ENCODE measurements at regions not wholly inside any gene's neighbourhood (a gene's known extent, or its start where the extent isn't known, plus 50 kb on each side); places are given as distances from the start of the nearest gene placed in this dataset.
"Not testable (repeated sequence)": the region's sequence is repeated elsewhere in the genome, so short reads cannot be mapped to it uniquely, and the experiment has no call there.

GRCh38 chr13:62767473-62767872, 1351.8 kb upstream of the PCDH20 start:
- DNase-seq (ENCODE audit: extremely low read depth in 1 of 11, low read depth in 9 of 11, low spot score in 4 of 11): no peak

DNA sequence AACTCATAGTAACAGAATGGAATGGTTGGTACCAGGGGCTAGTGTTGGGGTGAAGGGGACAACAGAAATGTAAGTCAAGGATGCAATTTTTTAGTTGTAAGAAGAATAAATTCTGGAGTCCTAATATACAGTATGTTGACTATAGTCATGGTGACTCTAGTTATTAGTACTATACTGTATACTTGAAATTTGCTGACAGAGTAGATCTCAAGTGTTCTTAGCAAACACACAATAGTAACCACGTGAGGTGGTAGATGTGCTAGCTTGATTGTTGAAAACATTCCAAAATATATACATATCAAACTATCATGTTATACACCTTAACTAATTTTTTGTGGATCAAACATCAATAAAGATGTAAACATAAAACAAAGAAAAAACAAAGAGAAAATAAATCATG, 1345.1 kb upstream of the PCDH20 start:
- DNase-seq (ENCODE audit: extremely low read depth in 1 of 11, low read depth in 9 of 11, low spot score in 4 of 11): no peak

DNA sequence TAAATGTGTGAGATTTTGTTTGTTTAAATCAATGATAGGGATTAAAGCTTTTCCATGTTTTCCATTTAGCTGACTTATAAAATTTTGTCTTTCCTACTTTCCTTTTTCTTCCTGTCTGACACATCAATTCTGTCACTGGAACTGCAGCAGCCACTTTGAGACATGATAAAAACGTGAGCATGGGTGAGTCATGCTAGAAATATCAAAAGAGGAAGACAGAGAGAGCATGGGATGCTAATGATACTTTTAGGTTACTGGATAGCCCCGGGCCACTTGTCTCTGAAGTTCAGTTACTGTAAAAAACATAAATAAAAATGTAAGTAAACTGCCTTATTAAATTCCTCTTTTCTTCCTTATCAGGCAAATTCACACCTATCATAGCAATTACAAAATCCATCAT, 1332.0 kb upstream of the PCDH20 start:
- DNase-seq (ENCODE audit: extremely low read depth in 1 of 11, low read depth in 9 of 11, low spot score in 4 of 11): no peak

DNA sequence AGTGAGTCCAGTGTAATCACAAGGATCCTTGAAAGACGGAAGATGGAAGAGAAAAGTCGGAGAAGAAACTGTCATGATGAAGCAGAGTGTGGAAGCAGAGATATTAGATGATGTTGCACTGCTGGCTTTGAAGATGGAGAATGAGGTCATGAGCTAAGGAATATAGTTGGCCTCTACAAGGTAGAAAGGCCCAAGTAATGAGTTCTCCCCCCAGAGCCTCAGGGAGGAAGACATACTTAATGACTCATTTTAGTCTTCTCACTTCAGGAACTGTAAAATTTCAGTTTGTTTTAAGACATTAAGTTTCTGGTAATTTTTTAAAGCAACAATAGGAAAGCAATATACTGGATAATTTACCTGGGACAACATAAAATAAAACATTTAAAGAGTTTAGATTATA, 1331.5 kb upstream of the PCDH20 start:
- no peak for DNase-seq (ENCODE audit: extremely low read depth in 1 of 11, low read depth in 9 of 11, low spot score in 4 of 11)

- DNase-seq (ENCODE audit: extremely low read depth in 1 of 11, low read depth in 9 of 11, low spot score in 4 of 11): not testable (repeated sequence)
Measured at GRCh38 chr13:62729746-62730145, 1314.1 kb upstream of the PCDH20 start.

DNA sequence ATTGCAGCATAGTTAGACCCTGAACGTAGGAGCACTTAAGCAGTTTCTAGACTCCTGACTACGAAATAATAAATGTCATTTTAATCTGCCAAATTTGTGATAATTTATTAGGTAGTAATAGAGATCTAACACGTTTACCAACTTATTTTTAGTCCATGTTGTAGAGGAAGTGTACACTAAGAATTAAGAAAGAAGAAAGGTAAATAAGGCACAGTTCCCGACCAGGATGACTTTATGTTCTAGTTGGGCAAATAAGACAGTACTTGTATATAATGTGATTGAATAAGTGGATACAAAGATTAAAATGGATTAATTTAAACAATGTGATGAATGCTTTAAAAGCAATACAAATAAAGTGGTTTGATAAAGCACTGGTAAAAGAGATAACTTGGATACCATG, 1306.2 kb upstream of the PCDH20 start:
- no peak for DNase-seq (ENCODE audit: extremely low read depth in 1 of 11, low read depth in 9 of 11, low spot score in 4 of 11)

DNA sequence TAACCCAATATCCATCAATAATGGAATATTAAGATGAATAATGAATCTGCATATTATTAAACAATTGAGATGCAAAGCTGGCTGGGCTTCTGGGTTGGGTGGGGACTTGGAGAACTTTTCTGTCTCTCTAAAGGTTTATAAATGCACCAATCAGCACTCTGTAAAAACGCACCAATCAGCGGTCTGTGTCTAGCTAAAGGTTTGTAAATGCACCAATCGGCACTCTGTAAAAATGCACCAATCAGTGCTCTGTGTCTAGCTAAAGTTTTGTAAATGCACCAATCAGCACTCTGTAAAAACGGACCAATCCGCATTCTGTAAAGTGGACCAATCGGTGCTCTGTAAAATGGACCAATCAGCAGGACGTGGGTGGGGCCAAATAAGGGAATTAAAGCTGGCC, 1296.3 kb upstream of the PCDH20 start:
- not testable (repeated sequence) for DNase-seq (ENCODE audit: extremely low read depth in 1 of 11, low read depth in 9 of 11, low spot score in 4 of 11)

DNA sequence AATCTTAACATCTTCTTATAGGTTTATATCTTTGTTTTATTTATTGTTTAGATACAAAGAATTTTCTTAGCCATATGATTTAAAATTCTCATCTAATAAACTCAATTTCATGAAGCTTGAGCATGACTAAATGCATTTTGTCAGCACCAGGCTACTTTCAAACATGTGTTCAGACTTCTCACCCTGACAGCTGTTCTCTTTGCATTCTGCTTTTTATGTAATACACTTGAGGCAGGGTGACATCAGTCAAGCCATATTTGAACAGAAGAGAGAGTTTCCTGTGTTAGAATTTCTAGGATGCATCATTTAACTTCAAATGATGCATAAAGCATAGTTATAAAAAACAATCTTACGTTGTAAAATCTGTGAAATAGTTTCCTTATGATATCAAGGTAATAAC, 1295.1 kb upstream of the PCDH20 start:
- no peak for DNase-seq (ENCODE audit: extremely low read depth in 1 of 11, low read depth in 9 of 11, low spot score in 4 of 11)

DNA sequence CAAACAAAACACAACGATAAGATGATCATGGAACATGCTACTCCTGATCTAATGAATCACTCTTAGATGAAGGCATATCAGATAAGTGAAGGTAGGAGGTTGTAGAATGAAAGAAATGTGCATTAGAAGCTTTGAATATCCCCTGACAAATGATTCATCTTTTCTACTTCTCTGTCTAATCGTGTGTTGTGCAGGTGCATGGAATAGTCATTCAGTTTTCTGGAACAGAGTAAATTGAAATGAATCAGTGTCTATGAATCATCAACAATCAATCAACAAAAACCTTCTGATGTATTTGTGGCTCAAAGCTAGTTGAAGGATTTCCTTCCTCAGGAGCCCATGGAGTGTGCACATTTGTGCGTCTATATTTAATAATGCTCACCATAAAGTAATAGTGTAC, 1290.4 kb upstream of the PCDH20 start:
- no peak for DNase-seq (ENCODE audit: extremely low read depth in 1 of 11, low read depth in 9 of 11, low spot score in 4 of 11)

DNA sequence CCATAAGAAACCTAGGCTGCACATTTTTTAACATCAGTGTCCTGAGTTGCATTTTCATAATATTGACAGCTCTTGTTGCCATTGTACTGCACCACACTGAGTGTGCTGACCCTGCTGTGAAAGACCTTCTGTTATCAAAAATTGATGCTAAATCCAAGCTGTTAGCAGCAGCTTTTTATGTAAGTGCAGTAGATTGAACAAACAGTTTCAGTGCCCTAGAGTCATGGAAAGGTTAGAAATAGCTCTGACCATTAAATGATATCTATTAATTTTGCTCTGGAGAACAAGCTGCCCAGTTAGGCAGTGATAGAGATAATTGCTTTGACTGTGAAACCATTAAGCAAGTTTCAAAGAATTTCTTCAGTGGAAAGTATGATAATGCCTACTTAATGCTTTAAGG, 1289.2 kb upstream of the PCDH20 start:
- no peak for DNase-seq (ENCODE audit: extremely low read depth in 1 of 11, low read depth in 9 of 11, low spot score in 4 of 11)

DNA sequence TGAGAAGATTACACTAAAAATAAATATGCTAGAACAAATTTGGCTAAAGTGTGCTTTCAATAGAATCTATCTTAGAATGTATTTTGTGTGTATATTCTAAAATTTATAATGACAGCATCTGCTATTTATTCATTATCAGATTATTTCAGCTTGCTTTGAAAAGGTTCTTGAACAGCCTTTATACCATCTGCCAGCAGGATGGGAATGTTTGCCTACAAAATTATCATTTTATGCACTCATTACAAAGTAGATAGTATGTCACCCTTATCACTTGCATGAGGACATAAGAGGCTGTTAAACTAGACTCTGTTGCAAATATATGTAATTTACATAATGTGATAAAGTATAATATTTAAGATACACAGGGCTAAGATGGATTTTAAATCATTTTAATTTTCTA, 1286.9 kb upstream of the PCDH20 start:
- no peak for DNase-seq (ENCODE audit: extremely low read depth in 1 of 11, low read depth in 9 of 11, low spot score in 4 of 11)

- DNase-seq (ENCODE audit: extremely low read depth in 1 of 11, low read depth in 9 of 11, low spot score in 4 of 11): no peak
Measured at GRCh38 chr13:62697701-62698100, 1282.1 kb upstream of the PCDH20 start.

- no peak for DNase-seq (ENCODE audit: extremely low read depth in 1 of 11, low read depth in 9 of 11, low spot score in 4 of 11)
Measured at GRCh38 chr13:62696490-62696889, 1280.8 kb upstream of the PCDH20 start.

- DNase-seq (ENCODE audit: extremely low read depth in 1 of 11, low read depth in 9 of 11, low spot score in 4 of 11): no peak
Measured at GRCh38 chr13:62687732-62688131, 1272.1 kb upstream of the PCDH20 start.

DNA sequence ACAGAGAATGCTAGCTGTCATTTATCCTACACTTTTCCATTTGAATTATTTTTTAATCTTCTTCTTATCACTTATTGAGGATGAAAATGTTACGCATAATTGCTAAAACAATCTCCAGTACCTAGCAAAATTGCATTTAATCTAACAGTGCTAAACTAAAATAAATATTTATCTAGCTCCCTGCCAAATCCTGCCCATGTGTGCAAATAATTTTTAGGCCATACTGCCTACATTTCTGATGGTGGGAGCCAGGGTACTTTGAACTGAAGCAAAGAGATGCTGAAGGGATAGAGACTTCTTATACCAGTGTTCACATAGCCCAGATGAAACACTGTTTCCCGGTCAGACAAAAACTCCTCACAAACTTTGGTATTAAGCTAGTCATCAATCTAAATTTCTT, 1268.7 kb upstream of the PCDH20 start:
- no peak for DNase-seq (ENCODE audit: extremely low read depth in 1 of 11, low read depth in 9 of 11, low spot score in 4 of 11)

DNA sequence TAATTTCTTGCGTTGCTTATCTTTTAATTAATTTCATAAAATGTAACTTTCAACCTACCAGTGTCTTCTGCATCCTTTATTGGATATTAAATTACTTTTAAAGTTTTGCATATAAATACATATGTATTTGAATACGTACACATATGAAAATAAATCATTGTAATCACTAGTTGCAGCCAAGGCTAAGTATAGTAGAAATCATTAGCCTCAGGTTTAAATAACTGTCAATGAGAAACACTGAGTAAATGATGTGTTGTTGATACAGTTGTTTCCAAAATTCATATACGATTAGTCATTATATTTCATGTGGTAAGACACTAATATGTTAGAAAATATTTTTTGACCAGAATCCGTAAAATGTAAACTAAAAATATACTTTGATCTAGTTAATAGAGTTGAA, 1267.1 kb upstream of the PCDH20 start:
- DNase-seq (ENCODE audit: extremely low read depth in 1 of 11, low read depth in 9 of 11, low spot score in 4 of 11): no peak

DNA sequence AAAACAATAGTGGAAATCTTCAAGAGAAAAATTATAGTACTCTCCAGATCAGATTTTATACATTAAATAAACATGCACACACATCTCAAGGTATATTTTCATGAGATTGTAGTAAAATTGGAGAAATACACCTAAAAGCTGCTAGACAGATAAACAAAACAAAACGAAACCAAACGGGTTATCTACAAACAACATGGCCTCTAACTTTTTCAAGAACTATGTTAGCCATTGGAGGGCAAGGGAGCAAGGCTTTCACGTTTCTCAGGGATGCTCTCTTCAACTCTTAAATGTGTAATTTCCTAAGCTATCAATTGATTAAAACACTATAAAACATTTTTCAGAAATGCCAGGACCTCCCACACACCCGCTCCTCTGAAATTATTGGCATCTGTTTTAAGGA, 1262.4 kb upstream of the PCDH20 start:
- DNase-seq (ENCODE audit: extremely low read depth in 1 of 11, low read depth in 9 of 11, low spot score in 4 of 11): no peak

- DNase-seq (ENCODE audit: extremely low read depth in 1 of 11, low read depth in 9 of 11, low spot score in 4 of 11): no peak
Measured at GRCh38 chr13:62663767-62664166, 1248.1 kb upstream of the PCDH20 start.

GRCh38 chr13:62659365-62659764, 1243.7 kb upstream of the PCDH20 start:
- no peak for DNase-seq (ENCODE audit: extremely low read depth in 1 of 11, low read depth in 9 of 11, low spot score in 4 of 11)

- no peak for DNase-seq (ENCODE audit: extremely low read depth in 1 of 11, low read depth in 9 of 11, low spot score in 4 of 11)
Measured at GRCh38 chr13:62653371-62653770, 1237.7 kb upstream of the PCDH20 start.

DNA sequence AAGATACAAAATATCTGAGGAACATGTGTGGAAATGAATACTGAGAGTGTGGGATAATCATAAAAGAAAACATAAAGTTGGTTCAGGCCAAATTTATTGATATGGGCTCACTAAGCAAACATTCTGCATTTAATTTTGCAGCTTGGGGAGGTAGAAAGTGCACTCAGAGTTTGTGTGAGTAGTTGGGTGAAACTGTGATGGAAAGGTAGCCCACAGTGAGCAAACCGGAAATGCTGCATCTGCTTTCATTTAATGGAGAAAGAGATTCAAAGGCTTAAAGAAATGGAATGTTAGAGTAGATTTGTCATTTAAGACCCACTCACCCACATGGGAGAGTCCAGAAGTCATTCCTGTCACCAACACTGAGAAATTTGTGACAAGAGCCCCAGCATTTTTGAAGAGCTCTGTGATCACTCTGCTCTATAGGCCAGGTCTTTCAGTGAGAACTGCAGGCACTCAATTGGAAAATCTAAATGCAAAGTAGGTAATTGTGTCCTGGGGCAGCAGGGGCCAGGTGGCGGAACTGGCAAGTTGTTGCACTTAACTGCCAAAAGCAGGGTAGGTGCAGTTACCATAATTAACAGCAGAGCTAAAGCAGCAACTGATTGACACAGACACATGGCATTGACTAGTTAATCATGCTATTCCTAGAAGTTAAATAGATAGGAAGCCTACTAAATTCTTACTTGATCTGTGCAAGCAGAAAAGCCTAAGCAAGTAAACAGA, 1228.3 kb upstream of the PCDH20 start:
- peak in 4 of 11 donors; percentile 6 to 20 (median 12) for DNase-seq (ENCODE audit: extremely low read depth in 1 of 11, low read depth in 9 of 11, low spot score in 4 of 11)

Measured in renal cortex interstitium (tissue), 11 donors.